CD4-positive, alpha-beta T cell (primary cell): ENCODE measurements at regions not wholly inside any gene's neighbourhood (a gene's known extent, or its start where the extent isn't known, plus 50 kb on each side); places are given as distances from the start of the nearest gene placed in this dataset.

ENCODE experiments used
- ATAC-seq: fragments of 200-7000 bp; cut with Tn5 transposase; one replicate; pipeline ENCODE4 v1.10.0; 2022; ENCODE audit warnings: mild to moderate bottlenecking; ENCODE audit not compliant: poor library complexity
- CTCF ChIA-PET: fragments of 350-600 bp; sonication (Branson Sonifier 250); formaldehyde crosslinking; loops from one replicate; lab custom pipeline; 2021; ENCODE audit warnings: antibody characterized with exemption, inconsistent platforms; lab: Charles Lee
- POLR2A ChIA-PET: fragments of 350-600 bp; sonication (Branson Sonifier 250); formaldehyde crosslinking; loops from one replicate; lab custom pipeline; 2021; ENCODE audit warnings: antibody characterized with exemption, inconsistent platforms; lab: Charles Lee
- DNase-seq, 14 experiments: peaks; one replicate each; pipeline ENCODE4 v3.0.0-alpha.2; 2013 to 2020; ENCODE audit warnings: mixed read lengths in 2 of 14
- H3K27ac ChIP-seq, 2 donors: one replicate each; pipeline versions ENCODE4 v1.5.1 to v1.7.0; 2013; ENCODE audit warnings: low read length in 2 of 2, low read depth in 1 of 2, mild to moderate bottlenecking in 1 of 2
- H3K27me3 ChIP-seq, 2 experiments: 1 replicate in 1 of 2; 2 replicates in 1 of 2; pipeline versions ENCODE4 v1.6.1 to v1.7.0; 2013; ENCODE audit warnings: low read length in 2 of 2, control low read depth in 1 of 2, mild to moderate bottlenecking in 1 of 2, moderate library complexity in 1 of 2; ENCODE audit not compliant: insufficient read depth in 2 of 2, control insufficient read depth in 1 of 2
- H3K36me3 ChIP-seq: one replicate; pipeline ENCODE4 v1.6.1; 2013; ENCODE audit warnings: low read length, control low read depth; ENCODE audit not compliant: insufficient read depth
- H3K4me1 ChIP-seq: one replicate; pipeline ENCODE4 v1.6.1; 2013; ENCODE audit warnings: low read length, control low read depth; ENCODE audit not compliant: insufficient read depth
- H3K4me3 ChIP-seq: one replicate; pipeline ENCODE4 v1.5.1; 2013; ENCODE audit warnings: mild to moderate bottlenecking, low read length, moderate library complexity
- H3K9me3 ChIP-seq, 2 experiments: 1 replicate in 1 of 2; 2 replicates in 1 of 2; pipeline versions ENCODE4 v1.6.1 to v1.7.0; 2013; ENCODE audit warnings: low read length in 2 of 2, mild to moderate bottlenecking in 2 of 2, control low read depth in 1 of 2, moderate library complexity in 1 of 2; ENCODE audit not compliant: control insufficient read depth in 1 of 2, insufficient read depth in 1 of 2
- H3K27ac Mint-ChIP-seq: one replicate; pipeline ENCODE4 v1.8.0; 2020; ENCODE audit warnings: mixed read lengths
- H3K27me3 Mint-ChIP-seq: one replicate; pipeline ENCODE4 v1.8.0; 2021; ENCODE audit warnings: mixed read lengths
- H3K36me3 Mint-ChIP-seq: one replicate; pipeline ENCODE4 v1.8.0; 2021; ENCODE audit warnings: low read depth, mixed read lengths
- H3K4me1 Mint-ChIP-seq: one replicate; pipeline ENCODE4 v1.8.0; 2021; ENCODE audit warnings: low read depth, mixed read lengths
- H3K4me3 Mint-ChIP-seq: one replicate; pipeline ENCODE4 v1.8.0; 2020; ENCODE audit warnings: mild to moderate bottlenecking, mixed read lengths
- H3K9me3 Mint-ChIP-seq: one replicate; pipeline ENCODE4 v1.8.0; 2020; ENCODE audit warnings: mixed read lengths
- intact Hi-C, 2 experiments: fragments of 100-400 bp; cut with DNase I in 1 of 2; cut with micrococcal nuclease in 1 of 2; formaldehyde crosslinking; loops; one replicate each; pipeline versions ENCODE4 v1.15.1 to v1.9.0; 2023 to 2025; cut with DNase I, micrococcal nuclease
- TF ChIP-seq, protein P1 (sequence below): fragments of 200-600 bp; IDR thresholded peaks from one replicate; pipeline ENCODE4 v1.8.0; 2022; ENCODE audit warnings: antibody characterized with exemption, mild to moderate bottlenecking

DNA sequence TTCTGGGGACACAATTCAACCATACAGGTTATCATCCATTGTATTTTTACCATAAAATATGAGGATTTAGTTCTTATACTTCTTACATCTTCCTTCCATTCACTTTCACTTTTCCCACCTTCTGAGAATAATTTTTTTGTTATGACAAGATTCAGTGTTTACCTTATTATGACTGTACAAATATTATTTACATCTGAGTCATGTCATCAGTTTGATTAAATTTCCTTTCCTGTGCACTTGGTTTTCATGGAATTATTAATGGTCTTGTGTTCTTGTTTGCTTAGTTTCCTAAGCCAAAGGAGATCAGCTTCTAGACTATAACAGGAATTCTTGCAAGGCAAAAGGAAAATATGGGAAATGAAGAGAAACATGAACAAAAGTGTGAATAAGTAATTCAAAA is 366.5 kb downstream of the TMEM38B start:
- DNase-seq = no peak

DNA sequence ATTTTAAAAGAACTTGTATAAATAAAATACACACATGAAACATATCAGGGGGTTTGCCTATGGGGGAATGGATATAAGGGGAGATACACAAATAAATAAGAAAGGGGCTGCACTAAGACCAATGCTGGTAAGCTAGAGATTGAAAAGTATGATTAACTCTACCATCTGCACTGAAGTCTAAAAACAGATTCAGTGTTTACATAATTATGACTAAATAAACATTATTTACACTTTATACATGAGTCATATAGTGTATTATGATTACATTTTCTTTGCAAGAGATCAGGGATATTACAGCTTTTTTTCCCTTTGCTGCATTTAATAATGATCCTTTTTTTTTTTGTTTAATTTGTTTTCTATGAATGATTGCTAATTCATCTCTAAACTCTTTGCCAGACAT is 367.9 kb downstream of the TMEM38B start:
- TF ChIP-seq, protein P1, sequence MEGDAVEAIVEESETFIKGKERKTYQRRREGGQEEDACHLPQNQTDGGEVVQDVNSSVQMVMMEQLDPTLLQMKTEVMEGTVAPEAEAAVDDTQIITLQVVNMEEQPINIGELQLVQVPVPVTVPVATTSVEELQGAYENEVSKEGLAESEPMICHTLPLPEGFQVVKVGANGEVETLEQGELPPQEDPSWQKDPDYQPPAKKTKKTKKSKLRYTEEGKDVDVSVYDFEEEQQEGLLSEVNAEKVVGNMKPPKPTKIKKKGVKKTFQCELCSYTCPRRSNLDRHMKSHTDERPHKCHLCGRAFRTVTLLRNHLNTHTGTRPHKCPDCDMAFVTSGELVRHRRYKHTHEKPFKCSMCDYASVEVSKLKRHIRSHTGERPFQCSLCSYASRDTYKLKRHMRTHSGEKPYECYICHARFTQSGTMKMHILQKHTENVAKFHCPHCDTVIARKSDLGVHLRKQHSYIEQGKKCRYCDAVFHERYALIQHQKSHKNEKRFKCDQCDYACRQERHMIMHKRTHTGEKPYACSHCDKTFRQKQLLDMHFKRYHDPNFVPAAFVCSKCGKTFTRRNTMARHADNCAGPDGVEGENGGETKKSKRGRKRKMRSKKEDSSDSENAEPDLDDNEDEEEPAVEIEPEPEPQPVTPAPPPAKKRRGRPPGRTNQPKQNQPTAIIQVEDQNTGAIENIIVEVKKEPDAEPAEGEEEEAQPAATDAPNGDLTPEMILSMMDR = no peak
- CTCF ChIA-PET = no interaction called here

More for the DNA sequence above, 366.5 kb downstream of the TMEM38B start:
- ChIA-PET CTCF (no interaction called here), POLR2A (no interaction called here)
- H3K27ac ChIP-seq = no peak overlapping the region
- Mint-ChIP-seq H3K4me3 (no peak overlapping the region), H3K36me3 (no peaks in the 10 kb centered on the region), H3K4me1 (no peaks in the 10 kb centered on the region), H3K9me3 (peaks cover 2% of the 10 kb centered on the region), H3K27me3 (no peaks in the 10 kb centered on the region), H3K27ac (no peak overlapping the region)
- ATAC-seq = no peak
- no peaks in the 10 kb centered on the region for H3K27me3 ChIP-seq
- H3K4me1 ChIP-seq = no peaks in the 10 kb centered on the region
- no peaks in the 10 kb centered on the region for H3K36me3 ChIP-seq
- peaks cover 0 to 16% of the 10 kb centered on the region in 2 experiments for H3K9me3 ChIP-seq
- intact Hi-C loops = no loop called here
- H3K4me3 ChIP-seq = no peak overlapping the region
- TF ChIP-seq, protein P1 = no peak

DNA sequence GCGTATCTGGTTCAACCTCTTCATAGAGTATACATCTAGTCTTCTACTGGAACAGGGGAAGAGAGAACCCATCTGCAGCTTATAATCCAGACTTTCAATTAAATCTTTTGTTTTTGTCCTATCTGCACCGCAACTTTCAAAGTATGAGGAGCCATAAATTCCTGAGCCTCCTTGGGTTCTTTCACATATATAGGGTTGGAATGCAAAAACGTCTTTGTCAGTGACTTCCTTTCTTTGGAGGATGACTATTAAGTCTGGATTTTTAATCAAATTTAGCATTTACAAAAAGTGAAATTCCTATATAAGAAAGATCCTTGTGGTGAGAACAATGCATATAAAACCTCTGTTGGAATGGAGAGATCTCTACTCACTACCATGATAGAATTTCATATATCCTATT is 370.8 kb downstream of the TMEM38B start:
- Histone ChIP-seq H3K27me3 (no peaks in the 10 kb centered on the region), H3K9me3 (no peaks in the 10 kb centered on the region), H3K36me3 (no peaks in the 10 kb centered on the region), H3K27ac (no peak overlapping the region), H3K4me3 (no peak overlapping the region), H3K4me1 (no peaks in the 10 kb centered on the region)
- ATAC-seq = no peak
- Mint-ChIP-seq H3K36me3 (no peaks in the 10 kb centered on the region), H3K9me3 (peaks cover 2% of the 10 kb centered on the region), H3K4me1 (no peaks in the 10 kb centered on the region), H3K27me3 (no peaks in the 10 kb centered on the region), H3K4me3 (no peak overlapping the region), H3K27ac (no peak overlapping the region)
- TF ChIP-seq, protein P1 = no peak
- intact Hi-C loops = no loop called here
- DNase-seq = no peak
- CTCF ChIA-PET = no interaction called here
- POLR2A ChIA-PET = no interaction called here

More for the DNA sequence above, 367.9 kb downstream of the TMEM38B start:
- DNase-seq (no peak), ATAC-seq (no peak)
- Mint-ChIP-seq H3K9me3 (peaks cover 2% of the 10 kb centered on the region), H3K27me3 (no peaks in the 10 kb centered on the region), H3K36me3 (no peaks in the 10 kb centered on the region), H3K4me1 (no peaks in the 10 kb centered on the region), H3K27ac (no peak overlapping the region), H3K4me3 (no peak overlapping the region)
- POLR2A ChIA-PET = no interaction called here
- no peaks in the 10 kb centered on the region for H3K4me1 ChIP-seq
- intact Hi-C loops = no loop called here
- peaks cover 0 to 16% of the 10 kb centered on the region in 2 experiments for H3K9me3 ChIP-seq
- no peak overlapping the region for H3K4me3 ChIP-seq
- no peaks in the 10 kb centered on the region for H3K27me3 ChIP-seq
- no peaks in the 10 kb centered on the region for H3K36me3 ChIP-seq
- H3K27ac ChIP-seq = no peak overlapping the region
